ENCODE measurements at regions not wholly inside any gene's neighbourhood (a gene's known extent, or its start where the extent isn't known, plus 50 kb on each side); places are given as distances from the start of the nearest gene placed in this dataset.

DNA sequence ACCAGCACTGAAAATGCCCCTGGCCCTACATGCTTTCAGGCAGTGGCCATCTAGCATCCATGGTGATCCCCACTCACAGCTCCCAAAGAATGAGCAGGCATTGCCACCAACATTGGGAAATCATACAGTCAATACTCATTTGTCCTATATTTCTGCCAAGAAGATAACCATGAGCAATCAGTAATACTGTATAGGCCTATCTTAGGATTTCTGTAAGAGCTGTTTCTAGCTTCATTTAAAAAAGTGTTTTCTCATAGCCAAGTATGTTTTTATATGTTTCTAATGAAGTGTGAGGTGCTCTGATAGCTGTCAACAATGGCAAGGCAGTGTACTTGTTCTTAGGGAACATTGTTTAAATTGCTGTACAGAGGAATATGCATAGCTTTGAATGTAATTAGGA, 428.7 kb downstream of the FGF9 start:
- no peak overlapping the region for H3K9ac ChIP-seq (ENCODE audit: low read length)
- H3F3A ChIP-seq (ENCODE audit: insufficient read depth, low read length): no peaks in the 10 kb centered on the region
- H3K27ac ChIP-seq (ENCODE audit: low read depth, low read length, poor library complexity, severe bottlenecking): no peak overlapping the region
- no peaks in the 10 kb centered on the region for H4K20me1 ChIP-seq (ENCODE audit: insufficient read depth, low read length)
- no peak for TF ChIP-seq EZH2 (IDR thresholded peaks at IDR 0.05; ENCODE audit: borderline replicate concordance, low read length)
- TF ChIP-seq, protein P1, sequence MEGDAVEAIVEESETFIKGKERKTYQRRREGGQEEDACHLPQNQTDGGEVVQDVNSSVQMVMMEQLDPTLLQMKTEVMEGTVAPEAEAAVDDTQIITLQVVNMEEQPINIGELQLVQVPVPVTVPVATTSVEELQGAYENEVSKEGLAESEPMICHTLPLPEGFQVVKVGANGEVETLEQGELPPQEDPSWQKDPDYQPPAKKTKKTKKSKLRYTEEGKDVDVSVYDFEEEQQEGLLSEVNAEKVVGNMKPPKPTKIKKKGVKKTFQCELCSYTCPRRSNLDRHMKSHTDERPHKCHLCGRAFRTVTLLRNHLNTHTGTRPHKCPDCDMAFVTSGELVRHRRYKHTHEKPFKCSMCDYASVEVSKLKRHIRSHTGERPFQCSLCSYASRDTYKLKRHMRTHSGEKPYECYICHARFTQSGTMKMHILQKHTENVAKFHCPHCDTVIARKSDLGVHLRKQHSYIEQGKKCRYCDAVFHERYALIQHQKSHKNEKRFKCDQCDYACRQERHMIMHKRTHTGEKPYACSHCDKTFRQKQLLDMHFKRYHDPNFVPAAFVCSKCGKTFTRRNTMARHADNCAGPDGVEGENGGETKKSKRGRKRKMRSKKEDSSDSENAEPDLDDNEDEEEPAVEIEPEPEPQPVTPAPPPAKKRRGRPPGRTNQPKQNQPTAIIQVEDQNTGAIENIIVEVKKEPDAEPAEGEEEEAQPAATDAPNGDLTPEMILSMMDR (IDR thresholded peaks at IDR 0.05; ENCODE audit: low read length): no peak
- H3K4me3 ChIP-seq (ENCODE audit: low read depth, low read length, poor library complexity, severe bottlenecking): no peak overlapping the region
- H3K79me2 ChIP-seq (ENCODE audit: insufficient read depth, low read length): no peaks in the 10 kb centered on the region
- no peak overlapping the region for H3K4me2 ChIP-seq (ENCODE audit: low read length)
- H2AFZ ChIP-seq (ENCODE audit: low read length): no peak overlapping the region
- H3K9me3 ChIP-seq (ENCODE audit: low read length): no peaks in the 10 kb centered on the region
- H3K4me1 ChIP-seq (ENCODE audit: insufficient read depth, low read length, severe bottlenecking): no peaks in the 10 kb centered on the region
- no peaks in the 10 kb centered on the region for H3K27me3 ChIP-seq (ENCODE audit: insufficient read depth, low read length)
- H3K9me2 ChIP-seq (ENCODE audit: low read depth, low read length): no peaks in the 10 kb centered on the region
- H3K36me3 ChIP-seq (ENCODE audit: insufficient read depth, low read length): no peaks in the 10 kb centered on the region

DNA sequence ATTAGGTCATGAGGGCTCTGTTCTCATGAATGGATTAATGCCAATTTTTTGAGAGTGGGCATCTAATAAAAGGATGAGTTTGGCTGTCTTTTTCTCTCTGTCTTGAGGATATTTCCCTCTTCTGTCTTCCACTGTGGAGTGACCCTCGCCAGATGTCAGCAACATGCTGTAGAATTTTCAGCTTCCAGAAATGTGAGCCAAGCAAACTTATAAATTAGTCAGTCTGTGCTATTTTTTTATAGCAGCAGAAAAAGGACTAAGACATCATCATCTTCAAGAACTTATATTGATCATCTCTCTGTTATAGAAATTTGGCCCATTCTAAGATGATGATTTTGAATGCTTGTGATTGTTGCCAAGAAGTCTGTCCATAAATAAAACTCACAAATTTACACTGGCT, 431.4 kb downstream of the FGF9 start:
- H3K9me3 ChIP-seq (ENCODE audit: low read length): no peaks in the 10 kb centered on the region
- no peak overlapping the region for H2AFZ ChIP-seq (ENCODE audit: low read length)
- TF ChIP-seq, protein P1 (IDR thresholded peaks at IDR 0.05; ENCODE audit: low read length): no peak
- TF ChIP-seq EZH2 (IDR thresholded peaks at IDR 0.05; ENCODE audit: borderline replicate concordance, low read length): no peak
- H3K9me2 ChIP-seq (ENCODE audit: low read depth, low read length): no peaks in the 10 kb centered on the region
- H3K27me3 ChIP-seq (ENCODE audit: insufficient read depth, low read length): no peaks in the 10 kb centered on the region
- H3K4me3 ChIP-seq (ENCODE audit: low read depth, low read length, poor library complexity, severe bottlenecking): no peak overlapping the region
- no peak overlapping the region for H3K4me2 ChIP-seq (ENCODE audit: low read length)
- H3K79me2 ChIP-seq (ENCODE audit: insufficient read depth, low read length): no peaks in the 10 kb centered on the region
- H3F3A ChIP-seq (ENCODE audit: insufficient read depth, low read length): no peaks in the 10 kb centered on the region
- H3K36me3 ChIP-seq (ENCODE audit: insufficient read depth, low read length): no peaks in the 10 kb centered on the region
- no peak overlapping the region for H3K27ac ChIP-seq (ENCODE audit: low read depth, low read length, poor library complexity, severe bottlenecking)
- no peaks in the 10 kb centered on the region for H3K4me1 ChIP-seq (ENCODE audit: insufficient read depth, low read length, severe bottlenecking)
- no peaks in the 10 kb centered on the region for H4K20me1 ChIP-seq (ENCODE audit: insufficient read depth, low read length)
- no peak overlapping the region for H3K9ac ChIP-seq (ENCODE audit: low read length)

GRCh38 chr13:22103046-22104027, 432.5 kb downstream of the FGF9 start:
- H3K4me3 ChIP-seq (ENCODE audit: low read depth, low read length, poor library complexity, severe bottlenecking): no peak overlapping the region
- H3K9me3 ChIP-seq (ENCODE audit: low read length): no peaks in the 10 kb centered on the region
- H3K27me3 ChIP-seq (ENCODE audit: insufficient read depth, low read length): no peaks in the 10 kb centered on the region
- no peaks in the 10 kb centered on the region for H3F3A ChIP-seq (ENCODE audit: insufficient read depth, low read length)
- H3K4me1 ChIP-seq (ENCODE audit: insufficient read depth, low read length, severe bottlenecking): no peaks in the 10 kb centered on the region
- no peak overlapping the region for H3K27ac ChIP-seq (ENCODE audit: low read depth, low read length, poor library complexity, severe bottlenecking)
- H4K20me1 ChIP-seq (ENCODE audit: insufficient read depth, low read length): no peaks in the 10 kb centered on the region
- H2AFZ ChIP-seq (ENCODE audit: low read length): no peak overlapping the region
- TF ChIP-seq, protein P1 (IDR thresholded peaks at IDR 0.05; ENCODE audit: low read length): peak; percentile 27; the same call in 1 of the 2 replicates
- TF ChIP-seq EZH2 (IDR thresholded peaks at IDR 0.05; ENCODE audit: borderline replicate concordance, low read length): no peak
- H3K9ac ChIP-seq (ENCODE audit: low read length): no peak overlapping the region
- H3K36me3 ChIP-seq (ENCODE audit: insufficient read depth, low read length): no peaks in the 10 kb centered on the region
- no peaks in the 10 kb centered on the region for H3K9me2 ChIP-seq (ENCODE audit: low read depth, low read length)
- no peak overlapping the region for H3K4me2 ChIP-seq (ENCODE audit: low read length)
- H3K79me2 ChIP-seq (ENCODE audit: insufficient read depth, low read length): no peaks in the 10 kb centered on the region
